RPMI7951 (cell line): ENCODE measurements at regions not wholly inside any gene's neighbourhood (a gene's known extent, or its start where the extent isn't known, plus 50 kb on each side); places are given as distances from the start of the nearest gene placed in this dataset.
A peak's percentile ranks its signal among the peaks of the same experiment; 100 is the strongest.
"Not testable (repeated sequence)": the region's sequence is repeated elsewhere in the genome, so short reads cannot be mapped to it uniquely, and the experiment has no call there.

Source experiments
- DNase-seq: peaks from one replicate; pipeline ENCODE4 v3.0.0-alpha.2; 2012; ENCODE audit warnings: low read depth

- DNase-seq, result peak; percentile 32
Observed at GRCh38 chr6:159400826-159401225, 231.6 kb downstream of the FNDC1 start.

GRCh38 chr6:159399751-159400221, 230.6 kb downstream of the FNDC1 start:
- DNase-seq, result no peak

GRCh38 chr6:159398633-159399032, 229.4 kb downstream of the FNDC1 start:
- DNase-seq, result no peak

- DNase-seq, result no peak
Observed at GRCh38 chr6:159397753-159398152, 228.6 kb downstream of the FNDC1 start.

GRCh38 chr6:159395609-159396008, 226.4 kb downstream of the FNDC1 start:
- no peak for DNase-seq

GRCh38 chr6:159392695-159393094, 223.5 kb downstream of the FNDC1 start:
- not testable (repeated sequence) for DNase-seq

GRCh38 chr6:159390381-159390780, 221.2 kb downstream of the FNDC1 start:
- no peak for DNase-seq

GRCh38 chr6:159389695-159390094, 220.5 kb downstream of the FNDC1 start:
- DNase-seq, result no peak

GRCh38 chr6:159380114-159380513, 210.9 kb downstream of the FNDC1 start:
- DNase-seq, result no peak

GRCh38 chr6:159378411-159379328, 209.5 kb downstream of the FNDC1 start:
- DNase-seq, result no peak

GRCh38 chr6:159376516-159377158, 207.4 kb downstream of the FNDC1 start:
- no peak for DNase-seq

- no peak for DNase-seq
Observed at GRCh38 chr6:159375014-159375413, 205.8 kb downstream of the FNDC1 start.

GRCh38 chr6:159373670-159374069, 204.5 kb downstream of the FNDC1 start:
- DNase-seq, result no peak

- DNase-seq, result no peak
Observed at GRCh38 chr6:159372333-159372732, 203.1 kb downstream of the FNDC1 start.

GRCh38 chr6:159360306-159360705, 191.1 kb downstream of the FNDC1 start:
- peak; percentile 53 for DNase-seq

GRCh38 chr6:159359581-159360297, 190.5 kb downstream of the FNDC1 start:
- DNase-seq, result no peak

- DNase-seq, result no peak
Observed at GRCh38 chr6:159358562-159358961, 189.4 kb downstream of the FNDC1 start.

GRCh38 chr6:159357211-159357915, 188.2 kb downstream of the FNDC1 start:
- no peak for DNase-seq

GRCh38 chr6:159353193-159353592, 184.0 kb downstream of the FNDC1 start:
- no peak for DNase-seq

GRCh38 chr6:159351707-159352106, 182.5 kb downstream of the FNDC1 start:
- no peak for DNase-seq

GRCh38 chr6:159349915-159350314, 180.7 kb downstream of the FNDC1 start:
- DNase-seq, result no peak

- no peak for DNase-seq
Observed at GRCh38 chr6:159343709-159344108, 174.5 kb downstream of the FNDC1 start.
